ENCODE measurements at regions not wholly inside any gene's neighbourhood (a gene's known extent, or its start where the extent isn't known, plus 50 kb on each side); places are given as distances from the start of the nearest gene placed in this dataset.

DNA sequence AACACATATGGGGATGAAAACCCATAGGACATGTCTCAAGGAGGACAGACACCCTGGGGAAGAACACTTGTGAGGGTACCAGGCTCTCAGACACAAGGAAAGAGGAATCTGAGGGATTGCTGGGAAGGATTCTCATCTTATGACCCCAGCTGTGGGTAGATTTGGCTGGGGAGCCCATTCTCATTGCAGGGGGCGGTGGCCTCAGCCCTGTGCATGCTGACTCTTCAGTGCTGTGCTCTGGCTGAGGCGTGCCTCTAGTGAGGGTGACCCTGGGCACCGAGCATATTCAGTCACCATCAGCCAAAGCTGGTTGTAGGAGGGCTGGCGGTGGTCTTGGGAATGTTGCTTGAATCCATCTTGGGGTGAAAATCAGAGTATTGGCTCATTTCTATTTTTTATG, 140.7 kb downstream of the TM9SF2 start:
- no peaks in the 10 kb centered on the region for H3K36me3 Mint-ChIP-seq
- Histone ChIP-seq H3K9ac (ENCODE audit: insufficient read depth, low read length, poor library complexity, severe bottlenecking) (no peak overlapping the region), H2AFZ (ENCODE audit: insufficient read depth, low read depth, low read length, poor library complexity, severe bottlenecking) (no peak overlapping the region), H3K36me3 (replicated peaks in 1 of 2; ENCODE audit: control insufficient read depth in 1 of 2, insufficient read depth in 2 of 2, low read length in 2 of 2) (no peaks in the 10 kb centered on the region), H3K27ac (ENCODE audit: low read depth in 1 of 2, low read length in 2 of 2) (no peak overlapping the region), H3K9me3 (replicated peaks in 1 of 2; ENCODE audit: control insufficient read depth in 1 of 2, insufficient read depth in 1 of 2, low read length in 2 of 2) (no peaks in the 10 kb centered on the region), H3K79me2 (ENCODE audit: insufficient read depth, low read length) (no peaks in the 10 kb centered on the region), H3K4me1 (ENCODE audit: control insufficient read depth in 1 of 2, insufficient read depth in 2 of 2, low read length in 2 of 2) (no peaks in the 10 kb centered on the region), H4K20me1 (ENCODE audit: insufficient read depth, low read length) (no peaks in the 10 kb centered on the region), H3K4me2 (replicated peaks; ENCODE audit: extremely low read depth, low read length, poor library complexity, severe bottlenecking) (no peak overlapping the region), H3K27me3 (ENCODE audit: control insufficient read depth in 2 of 2, insufficient read depth in 2 of 2, low read length in 2 of 2) (no peaks in the 10 kb centered on the region), H3K4me3 (replicated peaks in 1 of 3; ENCODE audit: low read depth in 2 of 3, low read length in 3 of 3) (no peak overlapping the region)
- TF ChIP-seq, protein P1, sequence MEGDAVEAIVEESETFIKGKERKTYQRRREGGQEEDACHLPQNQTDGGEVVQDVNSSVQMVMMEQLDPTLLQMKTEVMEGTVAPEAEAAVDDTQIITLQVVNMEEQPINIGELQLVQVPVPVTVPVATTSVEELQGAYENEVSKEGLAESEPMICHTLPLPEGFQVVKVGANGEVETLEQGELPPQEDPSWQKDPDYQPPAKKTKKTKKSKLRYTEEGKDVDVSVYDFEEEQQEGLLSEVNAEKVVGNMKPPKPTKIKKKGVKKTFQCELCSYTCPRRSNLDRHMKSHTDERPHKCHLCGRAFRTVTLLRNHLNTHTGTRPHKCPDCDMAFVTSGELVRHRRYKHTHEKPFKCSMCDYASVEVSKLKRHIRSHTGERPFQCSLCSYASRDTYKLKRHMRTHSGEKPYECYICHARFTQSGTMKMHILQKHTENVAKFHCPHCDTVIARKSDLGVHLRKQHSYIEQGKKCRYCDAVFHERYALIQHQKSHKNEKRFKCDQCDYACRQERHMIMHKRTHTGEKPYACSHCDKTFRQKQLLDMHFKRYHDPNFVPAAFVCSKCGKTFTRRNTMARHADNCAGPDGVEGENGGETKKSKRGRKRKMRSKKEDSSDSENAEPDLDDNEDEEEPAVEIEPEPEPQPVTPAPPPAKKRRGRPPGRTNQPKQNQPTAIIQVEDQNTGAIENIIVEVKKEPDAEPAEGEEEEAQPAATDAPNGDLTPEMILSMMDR (IDR thresholded peaks at IDR 0.05) = no peak
- intact Hi-C loops (cut with micrococcal nuclease) = no loop called here
- H3K9me3 Mint-ChIP-seq = no peaks in the 10 kb centered on the region
- WGBS (ENCODE audit: insufficient coverage) = 100% methylated on average over 1 of the region's 4 CpGs
- H3K4me3 Mint-ChIP-seq = no peak overlapping the region
- H3K4me1 Mint-ChIP-seq = no peaks in the 10 kb centered on the region
- H3K27ac Mint-ChIP-seq = no peak overlapping the region
- H3K27me3 Mint-ChIP-seq (ENCODE audit: low read depth in 3 of 3) = peaks cover 0 to 8% (median 0%) of the 10 kb centered on the region in 3 donors
- DNase-seq = no peak

DNA sequence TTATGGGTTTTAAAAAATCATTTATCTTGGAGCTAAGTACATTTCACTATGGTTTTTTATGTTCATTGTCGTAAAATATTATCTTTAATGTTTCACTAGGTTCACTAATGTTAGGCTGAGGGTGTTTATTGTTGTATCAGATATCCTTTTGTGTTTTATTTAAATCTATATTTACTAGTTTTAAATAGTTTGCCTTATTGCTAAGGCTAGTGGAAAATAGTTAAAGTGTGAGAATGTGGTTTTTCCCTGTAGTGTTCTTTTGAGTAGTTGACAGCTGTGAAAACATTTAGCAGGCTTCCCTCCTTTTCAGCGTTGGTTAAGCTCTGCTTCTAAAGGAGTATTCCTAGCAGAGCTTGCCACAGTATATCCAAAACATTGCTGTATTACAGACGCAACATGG, 139.0 kb downstream of the TM9SF2 start:
- H2AFZ ChIP-seq (ENCODE audit: insufficient read depth, low read depth, low read length, poor library complexity, severe bottlenecking) = no peak overlapping the region

More for the DNA sequence above, 139.0 kb downstream of the TM9SF2 start:
- Histone ChIP-seq H3K9ac (ENCODE audit: insufficient read depth, low read length, poor library complexity, severe bottlenecking) (no peak overlapping the region), H3K4me1 (ENCODE audit: control insufficient read depth in 1 of 2, insufficient read depth in 2 of 2, low read length in 2 of 2) (no peaks in the 10 kb centered on the region), H3K27me3 (ENCODE audit: control insufficient read depth in 2 of 2, insufficient read depth in 2 of 2, low read length in 2 of 2) (no peaks in the 10 kb centered on the region), H3K4me3 (replicated peaks in 1 of 3; ENCODE audit: low read depth in 2 of 3, low read length in 3 of 3) (no peak overlapping the region), H3K79me2 (ENCODE audit: insufficient read depth, low read length) (no peaks in the 10 kb centered on the region), H3K4me2 (replicated peaks; ENCODE audit: extremely low read depth, low read length, poor library complexity, severe bottlenecking) (no peak overlapping the region), H3K9me3 (replicated peaks in 1 of 2; ENCODE audit: control insufficient read depth in 1 of 2, insufficient read depth in 1 of 2, low read length in 2 of 2) (no peaks in the 10 kb centered on the region), H3K27ac (ENCODE audit: low read depth in 1 of 2, low read length in 2 of 2) (no peak overlapping the region), H4K20me1 (ENCODE audit: insufficient read depth, low read length) (no peaks in the 10 kb centered on the region), H3K36me3 (replicated peaks in 1 of 2; ENCODE audit: control insufficient read depth in 1 of 2, insufficient read depth in 2 of 2, low read length in 2 of 2) (no peaks in the 10 kb centered on the region)
- Mint-ChIP-seq H3K4me3 (no peak overlapping the region), H3K4me1 (no peaks in the 10 kb centered on the region), H3K27me3 (ENCODE audit: low read depth in 3 of 3) (peaks cover 0 to 5% (median 0%) of the 10 kb centered on the region in 3 donors), H3K36me3 (no peaks in the 10 kb centered on the region), H3K9me3 (no peaks in the 10 kb centered on the region), H3K27ac (no peak overlapping the region)
- TF ChIP-seq, protein P1 (IDR thresholded peaks at IDR 0.05) = no peak
- intact Hi-C loops (cut with micrococcal nuclease) = no loop called here
- WGBS (ENCODE audit: insufficient coverage) = 100% methylated on average over 1 of the region's 3 CpGs
- DNase-seq = no peak
